PC-9 (cell line): ENCODE measurements at regions not wholly inside any gene's neighbourhood (a gene's known extent, or its start where the extent isn't known, plus 50 kb on each side); places are given as distances from the start of the nearest gene placed in this dataset.

Experiments used
- BruUV-seq: library from RNA; stranded (reverse); fragments of 400-500 nt; replicated peaks from 2 replicates; lab custom pipeline; 2021; lab: Mats Ljungman, UMichigan
- CTCF ChIA-PET: fragments of 300-600 bp; sonication (Branson Sonifier 250); formaldehyde crosslinking; loops from one replicate; lab custom pipeline; 2022; ENCODE audit warnings: antibody characterized with exemption; lab: Charles Lee
- POLR2A ChIA-PET: fragments of 300-600 bp; sonication (Branson Sonifier 250); formaldehyde crosslinking; loops from one replicate; lab custom pipeline; 2022; ENCODE audit warnings: antibody characterized with exemption; ENCODE audit not compliant: unreplicated experiment; lab: Charles Lee
- DNase-seq, 2 experiments: peaks; one replicate each; pipeline versions ENCODE4 v3.0.0 to v3.0.0-alpha.2; 2015 to 2022; ENCODE audit warnings: mixed read lengths in 1 of 2
- H2AFZ ChIP-seq: fragments of 200-600 bp; sonication (generic); 2 replicates; pipeline ENCODE4 v1.8.1; 2017; ENCODE audit warnings: antibody characterized with exemption
- H3F3A ChIP-seq: fragments of 200-600 bp; sonication (generic); 2 replicates; pipeline ENCODE4 v1.8.1; 2017; ENCODE audit warnings: antibody characterized with exemption, mild to moderate bottlenecking, low read depth; ENCODE audit not compliant: insufficient read depth
- H3K27ac ChIP-seq: fragments of 200-600 bp; sonication (generic); 2 replicates; pipeline ENCODE4 v1.6.1; 2016; ENCODE audit warnings: mixed run types
- H3K27me3 ChIP-seq: fragments of 200-600 bp; sonication (generic); 2 replicates; pipeline ENCODE4 v1.6.1; 2016; ENCODE audit warnings: low read depth, mixed run types; ENCODE audit not compliant: insufficient read depth
- H3K36me3 ChIP-seq: fragments of 200-600 bp; sonication (generic); 2 replicates; pipeline ENCODE4 v1.6.1; 2016; ENCODE audit warnings: low read depth, mixed run types
- H3K4me1 ChIP-seq: fragments of 200-600 bp; sonication (generic); replicated peaks from 2 replicates; pipeline ENCODE4 v1.6.1; 2016; ENCODE audit warnings: mixed run types; ENCODE audit not compliant: insufficient read depth
- H3K4me2 ChIP-seq: fragments of 200-600 bp; sonication (generic); 2 replicates; pipeline ENCODE4 v1.6.1; 2017; ENCODE audit warnings: mixed run types
- H3K4me3 ChIP-seq: fragments of 200-600 bp; sonication (generic); 2 replicates; pipeline ENCODE4 v1.6.1; 2016; ENCODE audit warnings: mixed run types
- H3K79me2 ChIP-seq: fragments of 200-600 bp; sonication (generic); 2 replicates; pipeline ENCODE4 v1.6.1; 2017; ENCODE audit warnings: low read depth, mixed run types
- H3K9me2 ChIP-seq: fragments of 200-600 bp; sonication (generic); 2 replicates; pipeline ENCODE4 v1.8.1; 2017; ENCODE audit warnings: mild to moderate bottlenecking; ENCODE audit not compliant: insufficient read depth
- H3K9me3 ChIP-seq: fragments of 200-600 bp; sonication (generic); 2 replicates; pipeline ENCODE4 v1.8.1; 2016; ENCODE audit warnings: low read depth; ENCODE audit not compliant: insufficient read depth
- H4K20me1 ChIP-seq: fragments of 200-600 bp; sonication (generic); 2 replicates; pipeline ENCODE4 v1.8.1; 2017; ENCODE audit not compliant: insufficient read depth
- CTCF ChIP-seq: fragments of 200-600 bp; sonication (generic); conservative IDR thresholded peaks from 2 replicates; pipeline ENCODE4 v1.6.1; 2017; ENCODE audit warnings: mixed run types, antibody characterized with exemption, mild to moderate bottlenecking, moderate library complexity
- EZH2 ChIP-seq: fragments of 200-600 bp; sonication (generic); IDR thresholded peaks from 2 replicates; pipeline ENCODE4 v1.8.0; 2017; ENCODE audit warnings: antibody characterized with exemption, low read depth
- intact Hi-C: fragments of 100-400 bp; cut with micrococcal nuclease; formaldehyde crosslinking; loops from one replicate; pipeline ENCODE4 v1.10.0; 2022; ENCODE audit not compliant: unreplicated experiment

- Histone ChIP-seq H3K9me3 (no peaks in the 10 kb centered on the region), H3K36me3 (no peaks in the 10 kb centered on the region), H4K20me1 (no peaks in the 10 kb centered on the region), H3K4me1 (no peaks in the 10 kb centered on the region), H3F3A (no peaks in the 10 kb centered on the region), H2AFZ (no peak overlapping the region), H3K27me3 (no peaks in the 10 kb centered on the region), H3K4me2 (no peak overlapping the region), H3K4me3 (no peak overlapping the region), H3K9me2 (no peaks in the 10 kb centered on the region), H3K27ac (no peak overlapping the region), H3K79me2 (no peaks in the 10 kb centered on the region)
- intact Hi-C loops, result no loop called here
- CTCF ChIA-PET, result no interaction called here
- TF ChIP-seq CTCF, result no peak
- TF ChIP-seq EZH2, result no peak
- DNase-seq, result no peak
- POLR2A ChIA-PET, result interaction anchor here (0.5 to 0.7 kb wide), 2 partner anchors 39 to 314 kb away, joined by 3 to 7 read pairs; no protein-coding TSS in a partner anchor
- BruUV-seq, result no TSS peak
Measured at GRCh38 chr5:71974165-71974564, 133.1 kb upstream of the MAP1B start.

- Histone ChIP-seq H3F3A (no peaks in the 10 kb centered on the region), H3K36me3 (no peaks in the 10 kb centered on the region), H4K20me1 (no peaks in the 10 kb centered on the region), H3K9me3 (no peaks in the 10 kb centered on the region), H2AFZ (no peak overlapping the region), H3K4me2 (no peak overlapping the region), H3K4me3 (no peak overlapping the region), H3K9me2 (no peaks in the 10 kb centered on the region), H3K27ac (no peak overlapping the region), H3K79me2 (no peaks in the 10 kb centered on the region), H3K4me1 (no peaks in the 10 kb centered on the region), H3K27me3 (no peaks in the 10 kb centered on the region)
- DNase-seq, result no peak
- TF ChIP-seq EZH2 (no peak), CTCF (no peak)
- ChIA-PET CTCF (no interaction called here), POLR2A (interaction anchor here (0.5 to 0.7 kb wide), 2 partner anchors 38 to 314 kb away, joined by 3 to 7 read pairs; no protein-coding TSS in a partner anchor)
- BruUV-seq, result no TSS peak
- intact Hi-C loops, result no loop called here
Measured at GRCh38 chr5:71974622-71975021, 132.7 kb upstream of the MAP1B start.

- no peaks in the 10 kb centered on the region for H3K9me2 ChIP-seq
- H3K9me3 ChIP-seq, result peaks cover 8% of the 10 kb centered on the region
- no peaks in the 10 kb centered on the region for H3K4me1 ChIP-seq
- ChIA-PET CTCF (interaction anchor here (0.6 kb wide), 1 partner anchor 20 kb away, joined by 5 read pairs; no protein-coding TSS in a partner anchor), POLR2A (no interaction called here)
- intact Hi-C loops, result no loop called here
- H2AFZ ChIP-seq, result no peak overlapping the region
- H3K79me2 ChIP-seq, result no peaks in the 10 kb centered on the region
- no TSS peak for BruUV-seq
- H4K20me1 ChIP-seq, result no peaks in the 10 kb centered on the region
- no peaks in the 10 kb centered on the region for H3F3A ChIP-seq
- H3K4me3 ChIP-seq, result no peak overlapping the region
- no peaks in the 10 kb centered on the region for H3K27me3 ChIP-seq
- H3K4me2 ChIP-seq, result no peak overlapping the region
- DNase-seq, result no peak
- no peak for TF ChIP-seq CTCF
- no peak for TF ChIP-seq EZH2
- H3K27ac ChIP-seq, result no peak overlapping the region
- no peaks in the 10 kb centered on the region for H3K36me3 ChIP-seq
Measured at GRCh38 chr5:71976449-71976848, 130.8 kb upstream of the MAP1B start.
